Ishikawa (cell line): ENCODE measurements at regions not wholly inside any gene's neighbourhood (a gene's known extent, or its start where the extent isn't known, plus 50 kb on each side); places are given as distances from the start of the nearest gene placed in this dataset.

Source experiments
- CEBPB ChIP-seq: IDR thresholded peaks from 2 replicates; pipeline ENCODE4 v1.6.1; 2012
- NFIC ChIP-seq: IDR thresholded peaks from 2 replicates; pipeline ENCODE4 v1.6.1; 2012
- TAF1 ChIP-seq: IDR thresholded peaks from 2 replicates; pipeline ENCODE4 v1.6.1; 2012; ENCODE audit warnings: low read depth, mild to moderate bottlenecking
- YY1 ChIP-seq: IDR thresholded peaks from 2 replicates; pipeline ENCODE4 v1.6.1; 2012; ENCODE audit warnings: low read depth
- TF ChIP-seq, protein P1 (sequence below): IDR thresholded peaks from 2 replicates; pipeline ENCODE4 v1.6.1; 2012; ENCODE audit warnings: low read depth, mild to moderate bottlenecking

DNA sequence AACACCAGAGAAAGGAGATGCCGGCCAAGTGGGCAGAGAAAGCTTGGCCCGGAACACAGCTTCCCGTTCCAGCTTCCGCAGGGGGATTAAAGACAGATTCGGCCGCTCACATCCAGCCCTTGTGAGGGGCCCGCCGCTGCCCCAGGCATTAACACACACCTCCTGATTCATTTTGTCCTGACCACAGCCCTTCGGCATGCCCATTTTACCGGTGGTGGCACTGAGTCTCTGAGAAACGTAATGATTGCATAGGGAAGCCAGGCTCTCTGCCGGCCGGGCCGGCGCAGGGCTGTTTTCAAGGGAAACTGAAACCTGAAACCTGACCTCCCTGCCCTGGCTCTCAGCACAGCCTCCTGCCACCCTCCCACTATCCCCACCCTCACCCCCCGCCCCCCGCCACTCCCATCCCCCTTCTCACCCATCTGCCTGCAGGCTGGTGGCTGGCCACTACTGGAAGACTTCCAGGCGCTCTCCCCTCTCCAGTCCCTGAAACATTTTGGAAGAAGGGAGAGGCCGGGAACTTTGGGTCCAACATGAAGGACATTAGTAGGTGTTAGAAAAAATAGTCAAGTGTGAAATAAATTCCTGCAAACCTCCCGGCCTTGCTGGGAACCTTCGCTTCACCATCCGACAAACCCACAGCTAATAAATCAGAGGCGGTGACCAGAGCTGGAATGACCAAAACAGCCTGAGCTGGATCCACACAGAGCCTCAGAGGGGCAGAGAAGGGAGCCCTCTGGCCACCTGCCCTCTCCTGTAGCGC is 83.5 kb upstream of the CUX1 start:
- TF ChIP-seq TAF1, result no peak
- no peak for TF ChIP-seq NFIC
- TF ChIP-seq, protein P1, sequence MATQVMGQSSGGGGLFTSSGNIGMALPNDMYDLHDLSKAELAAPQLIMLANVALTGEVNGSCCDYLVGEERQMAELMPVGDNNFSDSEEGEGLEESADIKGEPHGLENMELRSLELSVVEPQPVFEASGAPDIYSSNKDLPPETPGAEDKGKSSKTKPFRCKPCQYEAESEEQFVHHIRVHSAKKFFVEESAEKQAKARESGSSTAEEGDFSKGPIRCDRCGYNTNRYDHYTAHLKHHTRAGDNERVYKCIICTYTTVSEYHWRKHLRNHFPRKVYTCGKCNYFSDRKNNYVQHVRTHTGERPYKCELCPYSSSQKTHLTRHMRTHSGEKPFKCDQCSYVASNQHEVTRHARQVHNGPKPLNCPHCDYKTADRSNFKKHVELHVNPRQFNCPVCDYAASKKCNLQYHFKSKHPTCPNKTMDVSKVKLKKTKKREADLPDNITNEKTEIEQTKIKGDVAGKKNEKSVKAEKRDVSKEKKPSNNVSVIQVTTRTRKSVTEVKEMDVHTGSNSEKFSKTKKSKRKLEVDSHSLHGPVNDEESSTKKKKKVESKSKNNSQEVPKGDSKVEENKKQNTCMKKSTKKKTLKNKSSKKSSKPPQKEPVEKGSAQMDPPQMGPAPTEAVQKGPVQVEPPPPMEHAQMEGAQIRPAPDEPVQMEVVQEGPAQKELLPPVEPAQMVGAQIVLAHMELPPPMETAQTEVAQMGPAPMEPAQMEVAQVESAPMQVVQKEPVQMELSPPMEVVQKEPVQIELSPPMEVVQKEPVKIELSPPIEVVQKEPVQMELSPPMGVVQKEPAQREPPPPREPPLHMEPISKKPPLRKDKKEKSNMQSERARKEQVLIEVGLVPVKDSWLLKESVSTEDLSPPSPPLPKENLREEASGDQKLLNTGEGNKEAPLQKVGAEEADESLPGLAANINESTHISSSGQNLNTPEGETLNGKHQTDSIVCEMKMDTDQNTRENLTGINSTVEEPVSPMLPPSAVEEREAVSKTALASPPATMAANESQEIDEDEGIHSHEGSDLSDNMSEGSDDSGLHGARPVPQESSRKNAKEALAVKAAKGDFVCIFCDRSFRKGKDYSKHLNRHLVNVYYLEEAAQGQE, result no peak
- no peak for TF ChIP-seq YY1
- TF ChIP-seq CEBPB, result no peak
